ENCODE measurements at regions not wholly inside any gene's neighbourhood (a gene's known extent, or its start where the extent isn't known, plus 50 kb on each side); places are given as distances from the start of the nearest gene placed in this dataset.

- TF ChIP-seq PATZ1 (CRISPR knock-in tag; IDR thresholded peaks at IDR 0.05; ENCODE audit: borderline replicate concordance) (no peak), ZNF565 (CRISPR knock-in tag; conservative IDR thresholded peaks at IDR 0.05; ENCODE audit: low read depth) (no peak), ARNTL (CRISPR knock-in tag; IDR thresholded peaks at IDR 0.05; ENCODE audit: borderline replicate concordance, low read depth) (no peak), POU6F1 (CRISPR knock-in tag; IDR thresholded peaks at IDR 0.05; ENCODE audit: borderline replicate concordance, low read depth) (no peak), ZNF70 (CRISPR knock-in tag; IDR thresholded peaks at IDR 0.05) (no peak)
Observed at GRCh38 chr18:73841661-73842060, 306.0 kb downstream of the FBXO15 start.
